ENCODE measurements at regions not wholly inside any gene's neighbourhood (a gene's known extent, or its start where the extent isn't known, plus 50 kb on each side); places are given as distances from the start of the nearest gene placed in this dataset.

DNA sequence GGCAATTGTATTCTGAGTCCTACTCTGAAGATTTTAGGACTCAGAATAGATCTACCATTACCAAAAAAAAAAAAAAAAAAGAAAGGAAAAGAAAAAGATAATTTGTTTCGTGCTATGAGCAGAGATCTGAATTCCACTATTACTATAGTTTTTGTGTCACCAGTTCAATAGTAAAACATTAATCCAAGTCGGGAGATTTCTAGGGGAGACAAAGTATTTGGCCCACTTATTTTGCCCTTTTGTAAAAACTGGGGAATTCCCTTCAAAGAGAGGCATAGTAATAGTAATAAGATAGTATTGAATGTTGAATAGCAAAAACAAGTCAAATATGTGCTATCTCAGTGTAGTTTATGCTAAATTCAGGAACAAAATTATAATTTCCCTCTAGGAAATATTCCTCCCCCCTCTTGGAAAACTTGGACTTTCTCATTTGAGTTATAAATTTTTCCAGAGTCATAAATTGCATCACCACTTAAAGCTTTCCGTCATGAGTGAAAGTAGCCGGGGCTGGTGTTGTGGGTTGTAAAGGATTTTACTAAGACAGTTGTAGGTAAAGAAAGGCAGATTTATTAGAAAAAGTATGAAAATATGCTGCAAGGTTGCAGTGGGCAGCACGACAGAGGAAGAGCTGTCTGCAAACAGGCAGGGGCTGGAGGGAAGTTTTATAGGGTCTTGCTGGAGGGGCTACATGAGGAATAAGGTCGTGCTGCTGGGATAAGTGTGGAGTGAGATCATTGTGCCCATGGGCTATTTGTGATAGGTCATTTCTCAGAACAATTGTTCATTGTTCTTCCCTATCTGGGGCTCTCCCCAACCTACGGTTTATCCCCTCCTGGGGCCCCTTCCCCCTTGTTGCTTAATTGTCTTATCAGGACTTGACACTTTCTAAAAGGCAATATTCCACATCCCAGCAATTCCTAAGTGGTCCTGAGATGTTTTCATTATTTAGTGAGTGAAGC, 1009.9 kb downstream of the PLA2G4A start:
- no peak for TF ChIP-seq TCF4 (CRISPR knock-in tag; IDR thresholded peaks at IDR 0.05; ENCODE audit: borderline replicate concordance)
- no peak for TF ChIP-seq ARNTL (CRISPR knock-in tag; IDR thresholded peaks at IDR 0.05; ENCODE audit: borderline replicate concordance, low read depth)
- TF ChIP-seq, protein P1, sequence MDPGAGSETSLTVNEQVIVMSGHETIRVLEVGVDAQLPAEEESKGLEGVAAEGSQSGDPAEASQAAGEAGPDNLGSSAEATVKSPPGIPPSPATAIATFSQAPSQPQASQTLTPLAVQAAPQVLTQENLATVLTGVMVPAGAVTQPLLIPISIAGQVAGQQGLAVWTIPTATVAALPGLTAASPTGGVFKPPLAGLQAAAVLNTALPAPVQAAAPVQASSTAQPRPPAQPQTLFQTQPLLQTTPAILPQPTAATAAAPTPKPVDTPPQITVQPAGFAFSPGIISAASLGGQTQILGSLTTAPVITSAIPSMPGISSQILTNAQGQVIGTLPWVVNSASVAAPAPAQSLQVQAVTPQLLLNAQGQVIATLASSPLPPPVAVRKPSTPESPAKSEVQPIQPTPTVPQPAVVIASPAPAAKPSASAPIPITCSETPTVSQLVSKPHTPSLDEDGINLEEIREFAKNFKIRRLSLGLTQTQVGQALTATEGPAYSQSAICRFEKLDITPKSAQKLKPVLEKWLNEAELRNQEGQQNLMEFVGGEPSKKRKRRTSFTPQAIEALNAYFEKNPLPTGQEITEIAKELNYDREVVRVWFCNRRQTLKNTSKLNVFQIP (CRISPR knock-in tag; IDR thresholded peaks at IDR 0.05; ENCODE audit: borderline replicate concordance, low read depth), result no peak
- no peak for TF ChIP-seq BACH2 (CRISPR knock-in tag; IDR thresholded peaks at IDR 0.05; ENCODE audit: borderline replicate concordance)
- TF ChIP-seq, protein P2, sequence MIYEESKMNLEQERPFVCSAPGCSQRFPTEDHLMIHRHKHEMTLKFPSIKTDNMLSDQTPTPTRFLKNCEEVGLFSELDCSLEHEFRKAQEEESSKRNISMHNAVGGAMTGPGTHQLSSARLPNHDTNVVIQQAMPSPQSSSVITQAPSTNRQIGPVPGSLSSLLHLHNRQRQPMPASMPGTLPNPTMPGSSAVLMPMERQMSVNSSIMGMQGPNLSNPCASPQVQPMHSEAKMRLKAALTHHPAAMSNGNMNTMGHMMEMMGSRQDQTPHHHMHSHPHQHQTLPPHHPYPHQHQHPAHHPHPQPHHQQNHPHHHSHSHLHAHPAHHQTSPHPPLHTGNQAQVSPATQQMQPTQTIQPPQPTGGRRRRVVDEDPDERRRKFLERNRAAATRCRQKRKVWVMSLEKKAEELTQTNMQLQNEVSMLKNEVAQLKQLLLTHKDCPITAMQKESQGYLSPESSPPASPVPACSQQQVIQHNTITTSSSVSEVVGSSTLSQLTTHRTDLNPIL (CRISPR knock-in tag; IDR thresholded peaks at IDR 0.05; ENCODE audit: low read depth), result no peak
- no peak for TF ChIP-seq SNAI2 (CRISPR knock-in tag; IDR thresholded peaks at IDR 0.05)
- TF ChIP-seq ZNF70 (CRISPR knock-in tag; IDR thresholded peaks at IDR 0.05), result no peak
- TF ChIP-seq, protein P3, sequence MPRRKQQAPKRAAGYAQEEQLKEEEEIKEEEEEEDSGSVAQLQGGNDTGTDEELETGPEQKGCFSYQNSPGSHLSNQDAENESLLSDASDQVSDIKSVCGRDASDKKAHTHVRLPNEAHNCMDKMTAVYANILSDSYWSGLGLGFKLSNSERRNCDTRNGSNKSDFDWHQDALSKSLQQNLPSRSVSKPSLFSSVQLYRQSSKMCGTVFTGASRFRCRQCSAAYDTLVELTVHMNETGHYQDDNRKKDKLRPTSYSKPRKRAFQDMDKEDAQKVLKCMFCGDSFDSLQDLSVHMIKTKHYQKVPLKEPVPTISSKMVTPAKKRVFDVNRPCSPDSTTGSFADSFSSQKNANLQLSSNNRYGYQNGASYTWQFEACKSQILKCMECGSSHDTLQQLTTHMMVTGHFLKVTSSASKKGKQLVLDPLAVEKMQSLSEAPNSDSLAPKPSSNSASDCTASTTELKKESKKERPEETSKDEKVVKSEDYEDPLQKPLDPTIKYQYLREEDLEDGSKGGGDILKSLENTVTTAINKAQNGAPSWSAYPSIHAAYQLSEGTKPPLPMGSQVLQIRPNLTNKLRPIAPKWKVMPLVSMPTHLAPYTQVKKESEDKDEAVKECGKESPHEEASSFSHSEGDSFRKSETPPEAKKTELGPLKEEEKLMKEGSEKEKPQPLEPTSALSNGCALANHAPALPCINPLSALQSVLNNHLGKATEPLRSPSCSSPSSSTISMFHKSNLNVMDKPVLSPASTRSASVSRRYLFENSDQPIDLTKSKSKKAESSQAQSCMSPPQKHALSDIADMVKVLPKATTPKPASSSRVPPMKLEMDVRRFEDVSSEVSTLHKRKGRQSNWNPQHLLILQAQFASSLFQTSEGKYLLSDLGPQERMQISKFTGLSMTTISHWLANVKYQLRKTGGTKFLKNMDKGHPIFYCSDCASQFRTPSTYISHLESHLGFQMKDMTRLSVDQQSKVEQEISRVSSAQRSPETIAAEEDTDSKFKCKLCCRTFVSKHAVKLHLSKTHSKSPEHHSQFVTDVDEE (CRISPR knock-in tag; IDR thresholded peaks at IDR 0.05), result no peak
- TF ChIP-seq RARB (CRISPR knock-in tag; IDR thresholded peaks at IDR 0.05), result no peak
- no peak for TF ChIP-seq TOX (CRISPR knock-in tag; IDR thresholded peaks at IDR 0.05; ENCODE audit: borderline replicate concordance)
- no peak for TF ChIP-seq CSDC2 (CRISPR knock-in tag; IDR thresholded peaks at IDR 0.05)
- no peak for TF ChIP-seq ISL1 (CRISPR knock-in tag; IDR thresholded peaks at IDR 0.05)

All from SK-N-SH treated with all-trans-retinoic acid at 6 μM for 48 hours (cell line).